RCC 7860 (cell line): ENCODE measurements at regions not wholly inside any gene's neighbourhood (a gene's known extent, or its start where the extent isn't known, plus 50 kb on each side); places are given as distances from the start of the nearest gene placed in this dataset.
A peak's percentile ranks its signal among the peaks of the same experiment; 100 is the strongest.

Source experiments
- DNase-seq: peaks from one replicate; pipeline ENCODE4 v3.0.0-alpha.2; 2015; ENCODE audit warnings: low spot score
- FAIRE-seq: peaks from 2 replicates; lab custom pipeline; 2012; peaks lifted over from hg19 to GRCh38; lab: Jason Lieb, UNC

DNA sequence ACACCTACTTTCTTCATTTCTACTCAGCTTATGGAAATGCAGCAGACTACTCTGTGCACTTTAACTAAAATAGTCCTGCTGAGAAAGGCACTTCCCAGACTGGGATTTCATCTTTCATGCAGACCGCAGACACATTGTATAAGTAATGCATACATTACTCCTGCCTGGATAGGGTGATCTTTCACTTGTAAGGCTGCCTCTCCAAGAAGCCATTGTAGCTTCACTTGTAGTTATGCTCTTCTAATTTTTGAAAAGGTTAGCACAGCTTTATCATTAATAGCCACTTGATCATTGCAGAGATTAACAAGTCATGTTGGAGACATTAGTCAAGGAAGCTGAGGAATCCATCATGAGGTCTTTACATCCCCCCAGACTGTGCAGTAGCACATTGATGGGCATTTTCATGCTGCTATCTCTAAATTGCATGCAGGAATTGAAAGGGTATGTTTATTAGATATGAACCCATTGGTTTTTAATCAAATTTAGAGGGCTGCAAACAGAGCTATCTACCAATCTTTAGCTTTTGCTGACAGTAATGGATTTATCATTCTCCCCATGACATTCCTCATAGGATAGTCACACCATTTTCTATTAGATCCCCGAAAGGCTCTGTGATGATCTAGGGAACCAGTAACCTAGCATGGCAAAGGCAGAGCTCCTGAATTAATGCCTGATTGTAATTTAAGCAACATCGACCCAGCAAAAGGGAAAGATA, 1074.7 kb upstream of the NXPH2 start:
- FAIRE-seq (no peak), DNase-seq (no peak)

GRCh38 chr2:139850254-139850890, 1070.2 kb upstream of the NXPH2 start:
- DNase-seq (no peak), FAIRE-seq (no peak)

DNA sequence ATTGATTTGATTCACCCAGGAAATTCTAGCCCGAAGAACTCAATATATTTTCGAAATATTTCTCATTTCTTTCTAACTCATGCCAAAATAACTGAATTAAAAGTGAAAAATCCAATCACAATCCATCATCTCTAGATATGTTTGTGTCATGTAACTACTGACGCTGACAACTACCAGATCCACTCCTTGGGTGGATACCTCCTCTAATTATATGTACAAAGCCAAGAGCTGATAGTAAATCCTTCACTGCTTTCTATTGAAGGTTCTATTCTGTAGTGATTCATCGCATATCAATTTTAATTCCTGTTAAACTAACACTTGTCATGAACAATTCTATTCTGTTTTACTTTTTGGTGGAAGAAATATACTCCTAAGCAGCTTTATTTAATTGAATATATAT, 1056.6 kb upstream of the NXPH2 start:
- DNase-seq: no peak
- FAIRE-seq: no peak

- no peak for FAIRE-seq
Observed at GRCh38 chr2:139835101-139835500, 1054.9 kb upstream of the NXPH2 start.

GRCh38 chr2:139828011-139828410, 1047.8 kb upstream of the NXPH2 start:
- DNase-seq (no peak), FAIRE-seq (no peak)

More at GRCh38 chr2:139835101-139835500, 1054.9 kb upstream of the NXPH2 start:
- DNase-seq: no peak

DNA sequence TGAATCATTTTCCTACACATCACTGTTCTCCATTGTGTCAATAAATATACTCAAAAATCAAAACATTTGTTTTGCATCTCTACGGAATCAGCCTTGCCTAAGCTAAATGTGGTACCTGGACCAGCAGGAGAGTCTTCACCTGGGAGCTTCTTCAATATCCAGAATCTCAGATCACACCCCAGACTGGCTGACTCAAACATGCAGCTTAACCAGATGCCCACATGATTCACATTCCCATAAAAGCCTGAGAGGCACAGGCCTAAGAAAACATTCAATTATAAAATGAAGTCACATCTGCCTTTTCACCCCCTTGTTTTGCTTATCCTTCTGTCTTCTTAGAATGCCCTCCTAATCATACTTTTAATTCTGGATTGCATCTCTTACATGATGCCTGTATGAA, 1045.5 kb upstream of the NXPH2 start:
- FAIRE-seq: no peak
- DNase-seq: no peak

DNA sequence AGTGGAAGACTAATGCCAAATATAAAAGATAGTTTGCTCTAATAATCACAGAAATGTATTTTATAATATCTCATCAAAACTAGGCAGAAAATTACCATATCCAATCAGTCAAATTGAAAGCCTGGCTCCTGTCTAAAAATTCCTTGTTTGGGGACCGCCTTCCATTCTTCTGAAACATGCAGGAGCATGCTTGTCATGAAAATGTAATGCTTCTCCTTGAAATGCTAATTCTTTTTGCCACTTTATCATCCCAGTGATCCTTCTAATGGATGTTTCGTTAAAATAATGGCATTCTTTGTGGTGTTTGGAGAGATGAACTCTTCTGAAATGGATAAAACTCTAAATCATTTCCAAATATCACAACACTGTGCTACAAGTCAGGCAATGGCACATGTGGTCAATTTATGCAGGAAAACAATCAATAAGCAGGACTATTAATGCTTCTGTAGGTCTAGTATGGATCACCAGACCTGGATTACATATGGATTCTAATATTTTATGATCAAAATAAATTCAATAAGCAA, 1039.1 kb upstream of the NXPH2 start:
- FAIRE-seq: no peak

GRCh38 chr2:139814458-139814857, 1034.3 kb upstream of the NXPH2 start:
- FAIRE-seq: no peak
- DNase-seq: no peak

More for the DNA sequence above, 1039.1 kb upstream of the NXPH2 start:
- DNase-seq: no peak

DNA sequence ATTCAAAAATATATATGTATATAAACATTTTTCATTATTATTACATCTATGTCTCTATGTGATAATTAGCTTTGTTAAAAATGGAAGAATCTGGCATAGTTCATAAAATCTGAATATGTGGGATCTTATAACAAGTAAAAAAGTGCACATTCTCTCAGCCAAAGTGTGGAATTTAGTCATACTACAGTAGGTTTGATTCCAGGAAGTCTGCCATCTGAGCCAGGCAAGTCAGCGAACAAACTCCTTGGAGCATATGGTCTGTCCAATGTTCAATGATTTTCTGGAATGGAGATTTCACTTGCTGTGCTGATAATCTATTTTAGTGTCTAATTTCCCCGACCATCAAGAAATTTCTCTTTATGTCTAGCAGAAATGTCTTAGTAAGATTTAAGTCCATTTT, 1033.2 kb upstream of the NXPH2 start:
- FAIRE-seq (peak; percentile 2), DNase-seq (no peak)

DNA sequence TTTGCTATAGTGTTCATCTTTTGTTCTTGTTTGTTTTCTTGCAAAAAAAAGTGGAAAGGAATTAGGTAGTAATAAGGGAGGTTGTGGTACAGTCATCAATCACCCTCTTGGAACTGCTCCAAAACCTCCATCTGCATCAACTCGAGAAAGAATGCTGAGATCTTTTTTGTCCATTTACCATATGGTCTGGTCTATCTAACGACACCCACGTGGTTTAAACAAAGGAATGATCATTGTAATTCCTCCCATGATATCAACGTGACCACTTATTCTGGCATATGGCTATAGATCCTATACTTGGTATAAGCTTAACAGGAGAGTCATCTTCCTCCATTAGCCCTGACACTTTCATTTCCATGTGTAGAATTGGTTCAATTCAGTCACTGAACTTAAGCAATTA, 1025.3 kb upstream of the NXPH2 start:
- no peak for FAIRE-seq
- no peak for DNase-seq

DNA sequence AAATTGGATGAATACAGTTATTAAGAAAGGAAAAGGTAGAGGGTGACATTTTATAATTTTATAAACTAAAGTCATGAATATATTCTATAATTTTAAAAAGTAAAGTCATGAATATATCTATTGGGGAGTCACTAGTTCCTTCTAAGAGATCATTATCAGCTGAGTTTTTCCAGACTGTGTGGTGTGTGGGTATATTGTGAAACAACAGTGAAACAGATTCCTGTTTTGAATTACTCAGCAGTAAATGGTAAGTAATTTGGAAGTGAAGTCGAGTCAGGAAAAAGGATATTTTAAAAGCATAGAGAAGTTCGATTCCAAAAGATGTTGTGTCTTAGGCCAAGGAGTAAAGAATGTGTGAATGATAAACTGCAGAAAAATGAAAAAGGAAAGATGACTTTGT, 1018.2 kb upstream of the NXPH2 start:
- no peak for FAIRE-seq

GRCh38 chr2:139790807-139791752, 1010.9 kb upstream of the NXPH2 start:
- no peak for DNase-seq
- FAIRE-seq: no peak

More for the DNA sequence above, 1018.2 kb upstream of the NXPH2 start:
- DNase-seq: no peak

- no peak for DNase-seq
- FAIRE-seq: no peak
Observed at GRCh38 chr2:139790136-139790535, 1009.9 kb upstream of the NXPH2 start.

GRCh38 chr2:139778732-139779131, 998.5 kb upstream of the NXPH2 start:
- DNase-seq (no peak), FAIRE-seq (no peak)

- DNase-seq: no peak
- no peak for FAIRE-seq
Observed at GRCh38 chr2:139773720-139774277, 993.6 kb upstream of the NXPH2 start.

DNA sequence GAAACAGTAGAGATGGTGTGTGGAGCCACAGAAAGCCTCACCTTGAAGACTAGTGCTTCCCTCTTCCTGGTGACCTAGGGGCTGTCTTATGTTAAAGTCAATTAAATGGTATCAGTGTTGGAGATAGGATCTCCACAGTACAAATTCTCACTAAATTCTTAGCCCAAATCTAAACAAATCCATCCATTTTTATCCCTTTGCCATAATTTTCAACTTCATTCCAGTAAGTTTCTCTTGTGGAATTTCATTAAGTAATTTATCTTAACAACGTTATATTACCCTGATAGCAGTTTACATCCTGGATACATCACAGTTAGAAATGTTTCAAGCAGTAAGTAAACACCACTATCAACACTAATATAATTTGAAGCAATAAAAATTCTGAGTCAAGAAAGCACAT, 989.4 kb upstream of the NXPH2 start:
- FAIRE-seq (no peak), DNase-seq (no peak)

DNA sequence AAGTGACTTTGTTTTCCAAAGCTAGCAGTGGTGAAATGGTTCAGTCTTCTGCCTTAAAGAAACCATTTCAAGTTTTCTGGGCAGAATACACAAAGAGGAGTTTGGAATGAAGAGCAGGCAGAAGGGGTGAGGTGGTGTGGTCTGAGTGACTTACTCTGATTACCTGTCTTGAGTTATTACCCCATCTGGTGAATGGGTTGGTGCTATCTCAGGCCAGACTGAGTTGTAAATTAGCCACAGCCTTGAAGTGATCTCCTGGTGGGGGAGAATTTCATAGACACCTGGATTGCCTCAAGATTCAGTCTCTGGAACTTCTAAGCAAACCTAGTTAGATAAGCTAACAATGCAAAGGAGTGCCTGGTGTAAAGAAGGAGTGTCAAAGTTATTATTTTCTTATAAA, 983.5 kb upstream of the NXPH2 start:
- FAIRE-seq (no peak), DNase-seq (no peak)

DNA sequence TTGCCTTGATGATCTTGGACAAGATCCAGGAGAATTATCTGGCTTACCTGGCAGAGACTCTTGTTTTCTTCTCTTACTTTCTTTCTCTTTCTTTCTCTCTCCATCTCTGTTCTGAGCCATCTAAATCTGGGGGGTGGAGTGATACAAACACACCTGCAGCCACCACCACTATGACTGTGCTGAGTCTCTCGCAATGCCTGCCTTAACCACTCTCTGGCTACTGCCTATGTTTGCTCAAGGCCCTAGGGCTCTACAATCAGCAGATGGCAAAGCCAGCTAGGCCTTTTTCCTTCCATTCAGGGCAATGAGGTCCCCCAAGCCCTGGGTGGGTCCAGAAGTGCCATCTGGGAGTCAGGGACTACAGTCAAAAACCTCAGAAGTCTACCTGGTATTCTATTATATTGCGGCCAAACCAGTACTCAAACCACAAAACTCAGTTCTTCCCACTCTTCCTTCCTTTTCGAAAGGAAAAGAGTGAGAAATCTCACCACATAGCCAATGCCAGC, 978.9 kb upstream of the NXPH2 start:
- no peak for DNase-seq
- no peak for FAIRE-seq

DNA sequence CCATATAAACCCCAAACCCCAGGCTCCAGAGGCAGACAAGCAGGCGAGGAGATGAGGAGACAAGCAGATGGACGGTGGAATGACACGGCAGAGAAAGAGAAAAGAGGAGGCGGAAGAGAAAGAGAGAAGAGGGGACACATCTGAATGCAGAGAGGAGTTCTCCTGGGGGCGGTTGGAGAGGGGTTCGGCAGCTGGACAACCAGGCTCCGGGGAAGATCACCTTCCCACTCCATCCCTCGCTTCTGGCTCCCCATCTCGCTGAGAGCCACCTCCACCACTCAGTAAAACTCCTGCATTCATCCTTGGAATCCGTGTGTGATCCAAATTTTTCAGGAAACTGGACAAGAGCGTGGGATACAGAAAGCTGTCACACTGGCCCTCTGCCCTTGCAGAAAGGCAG, 966.7 kb upstream of the NXPH2 start:
- no peak for FAIRE-seq
- DNase-seq: no peak

GRCh38 chr2:139744273-139744672, 964.1 kb upstream of the NXPH2 start:
- DNase-seq: no peak
- no peak for FAIRE-seq
